HG02840 (cell line): ENCODE measurements at regions not wholly inside any gene's neighbourhood (a gene's known extent, or its start where the extent isn't known, plus 50 kb on each side); places are given as distances from the start of the nearest gene placed in this dataset.

Experiments
- ATAC-seq: cut with Tn5 transposase; IDR thresholded peaks from one replicate; pipeline ENCODE4 v1.9.1; 2021; ENCODE audit warnings: mild to moderate bottlenecking, moderate library complexity, moderate number of reproducible peaks; ENCODE audit not compliant: unreplicated experiment, low FRiP score

- ATAC-seq = no peak
Observed at GRCh38 chr5:2257326-2258244, 374.9 kb upstream of the IRX4 start.

DNA sequence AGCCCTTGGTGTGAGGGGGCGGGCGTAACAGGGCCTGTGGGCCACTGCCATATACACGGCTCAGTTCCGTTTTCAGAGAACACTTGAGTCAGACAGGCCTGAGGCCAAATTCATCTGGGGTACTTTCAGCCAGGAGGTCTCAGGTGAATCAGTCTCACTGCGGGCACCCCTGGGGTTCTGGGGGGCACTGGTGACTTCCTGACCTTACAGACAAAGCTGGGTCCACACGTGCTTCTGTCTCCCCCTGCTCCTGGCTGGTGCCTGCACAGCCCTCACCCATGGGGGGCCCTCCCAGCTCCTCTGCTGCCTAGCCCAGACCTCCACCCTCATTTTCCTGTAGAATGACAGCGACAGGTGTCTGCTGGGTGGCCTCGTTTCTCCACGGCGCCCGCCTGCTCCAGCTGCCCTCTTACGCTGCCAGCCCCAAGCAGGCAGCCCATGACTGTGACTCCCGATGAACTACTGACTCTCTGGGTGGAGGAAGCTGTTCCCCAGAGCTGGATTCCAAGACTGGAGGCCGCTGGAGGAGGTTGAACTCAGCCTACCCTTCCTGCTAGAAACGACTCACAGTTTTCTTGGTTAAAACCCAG lies 374.1 kb upstream of the IRX4 start:
- ATAC-seq = no peak

DNA sequence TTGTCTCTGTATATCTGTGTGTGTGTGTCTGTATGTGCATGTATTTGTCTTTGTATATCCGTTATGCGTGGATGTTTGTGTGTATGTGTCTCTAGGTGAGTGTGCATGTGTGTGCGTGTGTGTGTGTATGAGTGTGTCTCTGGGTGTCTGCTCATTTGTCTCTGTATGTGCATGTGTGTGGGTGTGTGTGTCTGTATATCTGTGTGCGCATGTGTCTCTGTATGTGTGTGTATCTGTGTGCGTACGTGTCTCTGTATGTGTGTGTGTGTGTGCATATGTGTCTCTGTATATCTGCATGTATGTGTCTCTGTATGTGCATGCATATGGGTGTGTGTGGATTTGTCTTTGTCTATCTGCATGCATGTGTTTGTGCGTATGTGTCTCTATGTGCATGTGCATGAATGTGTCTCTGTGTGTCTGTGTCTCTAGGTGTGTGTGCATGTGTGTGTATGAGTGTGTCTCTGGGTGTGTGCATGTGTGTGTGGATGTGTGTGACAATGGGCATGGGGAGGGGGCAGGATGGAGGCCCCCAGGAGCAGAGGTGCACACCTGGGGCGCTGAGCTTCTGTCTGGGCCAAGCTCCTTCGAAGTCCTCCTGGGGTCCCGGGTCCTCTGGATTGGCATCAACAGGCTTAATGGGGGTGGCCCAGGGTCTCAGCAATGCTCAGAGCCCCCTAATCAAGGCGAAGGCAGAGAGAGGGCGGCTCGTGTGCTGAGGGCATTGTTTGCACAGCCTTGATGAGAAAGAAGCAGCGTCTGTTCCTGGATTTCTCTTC lies 373.4 kb upstream of the IRX4 start:
- no peak for ATAC-seq

GRCh38 chr5:2254880-2255750 lies 372.4 kb upstream of the IRX4 start:
- ATAC-seq = no peak

- no peak for ATAC-seq
Observed at GRCh38 chr5:2254406-2254805, 371.7 kb upstream of the IRX4 start.

DNA sequence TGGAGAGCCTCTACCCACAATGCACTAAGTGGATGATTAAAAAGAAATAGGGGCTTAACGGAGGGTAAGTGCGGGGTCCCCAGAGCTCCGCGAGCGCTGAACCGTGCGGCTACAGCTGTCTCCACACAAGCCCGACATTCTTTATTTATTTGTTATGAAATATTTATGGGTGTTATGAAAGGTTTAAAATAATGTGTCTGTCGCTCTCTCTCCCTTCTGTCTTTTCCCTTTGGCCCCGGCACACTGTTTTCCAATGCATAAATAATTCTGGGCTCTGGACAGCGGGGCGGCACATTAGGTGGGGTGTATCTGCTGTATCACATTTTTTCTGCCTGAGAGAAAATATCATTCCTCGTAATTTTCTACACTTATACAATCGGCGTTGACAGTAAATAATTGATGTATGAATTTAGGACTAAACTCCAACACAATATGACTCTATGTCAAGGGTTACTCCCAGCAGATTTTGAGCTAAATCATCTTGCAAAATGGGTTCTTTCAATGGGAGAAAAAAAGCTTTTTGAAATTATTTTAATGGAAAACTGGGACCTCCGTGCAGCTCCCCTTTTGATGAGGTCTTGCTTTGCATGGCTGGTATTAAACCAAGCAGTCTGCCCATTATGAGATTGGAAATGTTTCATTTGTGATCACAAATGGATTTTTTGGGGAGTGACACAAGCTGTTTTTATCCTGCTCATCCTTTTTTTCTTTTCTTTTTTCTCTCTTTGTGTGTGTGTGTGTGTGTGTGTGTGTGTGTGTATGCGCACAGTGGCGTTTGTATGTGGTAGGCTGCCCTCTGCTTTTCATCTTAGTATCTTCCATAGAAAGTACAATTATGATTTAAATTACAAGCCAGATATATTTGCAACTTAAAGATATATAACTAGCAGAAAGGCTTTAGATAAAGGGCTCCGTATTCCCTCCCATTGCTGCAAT lies 370.6 kb upstream of the IRX4 start:
- ATAC-seq = no peak

DNA sequence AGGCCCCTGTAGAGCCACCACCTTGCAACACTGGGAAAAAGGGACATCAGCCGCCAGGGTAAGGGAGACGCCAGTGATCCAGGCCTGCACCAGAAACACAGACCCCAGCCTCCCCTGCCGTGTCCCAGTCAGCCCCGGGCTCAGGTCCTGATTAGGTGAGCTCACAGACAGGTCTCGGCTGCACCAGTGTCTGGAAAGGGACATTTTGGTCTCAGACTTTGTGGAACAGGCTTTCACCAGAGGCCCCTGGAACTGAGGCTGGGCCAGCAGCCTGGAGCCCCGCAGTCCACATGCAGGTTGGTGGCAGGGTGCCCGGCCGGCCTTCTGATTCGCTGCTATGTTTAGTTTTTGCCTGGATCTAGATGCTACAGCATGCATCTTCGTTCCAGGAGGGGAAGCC lies 369.0 kb upstream of the IRX4 start:
- ATAC-seq = no peak

DNA sequence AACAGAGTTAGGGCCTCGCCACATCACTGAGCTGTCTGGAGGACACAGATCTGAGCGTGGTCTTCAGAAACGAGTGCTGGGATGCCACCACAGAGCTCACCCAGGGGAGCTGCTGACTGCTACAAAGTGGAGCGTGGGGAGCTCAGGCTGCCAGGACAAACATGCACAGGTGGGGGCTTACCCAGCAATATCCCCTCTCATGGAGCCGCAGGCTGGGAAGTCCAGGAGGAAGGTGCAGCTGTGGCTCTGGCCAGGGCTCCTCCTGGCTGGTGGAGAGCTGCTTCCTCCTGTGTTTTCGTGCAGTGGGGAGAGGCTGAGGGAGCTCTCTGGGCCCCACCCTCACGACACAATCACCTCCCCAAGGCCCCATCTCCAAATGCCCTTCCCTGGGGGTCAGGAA lies 368.6 kb upstream of the IRX4 start:
- ATAC-seq = no peak

DNA sequence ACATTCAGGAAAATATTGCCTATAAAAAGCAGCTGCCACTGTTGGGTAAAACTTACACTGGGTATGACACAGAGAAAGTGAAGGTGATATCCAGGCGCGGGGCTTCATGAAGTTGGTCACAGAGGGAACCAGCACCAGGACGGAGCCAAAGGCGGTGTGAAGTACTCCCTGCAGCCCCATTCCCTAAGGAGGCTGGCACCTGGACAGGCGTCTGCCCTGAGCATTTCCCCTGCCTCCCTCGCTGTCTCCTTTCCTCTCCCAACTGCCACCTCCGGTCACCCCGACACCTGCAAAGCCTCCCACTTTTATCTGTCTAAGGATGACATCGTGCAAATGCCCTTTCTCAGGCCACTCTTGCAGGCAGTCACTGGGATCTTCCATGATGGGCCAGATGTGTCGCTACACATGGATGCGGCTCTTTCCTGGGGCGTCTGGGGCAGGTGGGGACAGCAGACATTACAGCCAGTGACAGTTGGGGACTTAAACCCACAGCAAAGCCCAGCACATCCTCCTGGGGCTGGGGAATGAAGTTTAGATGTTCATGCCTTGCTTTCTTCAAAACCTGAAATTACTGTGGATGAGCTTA lies 367.7 kb upstream of the IRX4 start:
- no peak for ATAC-seq

- no peak for ATAC-seq
Observed at GRCh38 chr5:2249442-2249841, 366.7 kb upstream of the IRX4 start.

- no peak for ATAC-seq
Observed at GRCh38 chr5:2249026-2249425, 366.3 kb upstream of the IRX4 start.

GRCh38 chr5:2242539-2242938 lies 359.8 kb upstream of the IRX4 start:
- ATAC-seq = no peak

- no peak for ATAC-seq
Observed at GRCh38 chr5:2241842-2242241, 359.1 kb upstream of the IRX4 start.

DNA sequence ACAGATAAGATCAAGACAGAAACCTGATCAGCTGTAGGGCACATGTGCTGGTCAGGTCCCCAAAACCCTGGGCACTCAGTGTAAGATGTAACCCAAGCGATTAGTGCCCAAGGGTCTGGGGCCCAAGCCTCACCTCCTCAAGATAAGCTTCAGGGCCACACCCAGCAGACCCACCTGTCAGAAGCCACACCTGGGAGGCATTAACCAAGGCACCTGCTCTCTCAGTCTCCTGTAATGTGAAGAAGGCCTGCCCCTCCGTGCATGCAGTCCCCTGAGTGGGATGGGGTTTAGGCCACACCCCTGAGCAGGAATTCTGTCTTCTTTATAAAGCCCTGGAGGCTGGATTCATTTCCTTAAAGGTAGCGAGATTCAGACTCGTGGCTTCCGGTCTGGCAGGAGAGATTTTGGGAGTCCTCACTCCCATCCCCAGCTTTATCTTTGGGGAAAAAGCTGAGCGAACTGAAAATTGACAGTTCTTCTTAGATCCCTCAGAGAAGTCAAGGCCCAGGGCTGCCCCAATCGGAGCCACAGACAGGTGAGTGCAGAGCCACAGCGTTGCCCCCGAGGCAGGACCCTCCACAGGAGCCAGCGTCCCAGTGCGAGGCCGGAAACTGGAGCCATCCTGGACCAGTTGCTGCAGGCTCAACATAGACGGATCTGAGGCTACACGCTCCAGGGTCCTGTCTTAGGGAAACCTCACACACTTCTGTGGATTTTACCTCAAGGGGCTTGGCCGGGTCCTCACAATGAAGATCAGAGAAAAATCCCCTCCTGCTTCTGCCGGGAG lies 357.6 kb upstream of the IRX4 start:
- no peak for ATAC-seq

GRCh38 chr5:2239201-2239910 lies 356.6 kb upstream of the IRX4 start:
- ATAC-seq = no peak

DNA sequence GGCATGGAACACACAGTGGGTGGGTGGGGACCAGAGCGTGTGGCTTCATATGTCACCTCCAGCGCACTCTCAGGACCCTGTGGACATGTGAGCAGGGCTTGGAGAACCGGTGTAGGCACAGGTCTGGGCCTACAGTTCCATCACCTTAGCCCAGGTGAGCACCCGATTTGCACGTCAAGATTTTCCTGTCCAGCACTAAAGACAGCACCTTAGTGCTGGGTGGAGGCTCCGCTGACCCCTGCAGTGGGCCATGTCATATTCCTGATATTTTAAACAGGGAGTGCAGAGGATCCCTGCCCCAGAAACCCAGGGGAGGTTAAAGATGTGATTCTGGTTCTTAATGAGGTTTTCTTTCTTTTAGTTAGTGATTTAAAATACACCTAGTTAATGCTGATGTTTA lies 356.0 kb upstream of the IRX4 start:
- no peak for ATAC-seq

GRCh38 chr5:2227433-2227832 lies 344.7 kb upstream of the IRX4 start:
- no peak for ATAC-seq

- ATAC-seq = no peak
Observed at GRCh38 chr5:2224689-2225088, 342.0 kb upstream of the IRX4 start.
